Middle frontal gyrus (tissue), 1 donor: ENCODE measurements at regions not wholly inside any gene's neighbourhood (a gene's known extent, or its start where the extent isn't known, plus 50 kb on each side); places are given as distances from the start of the nearest gene placed in this dataset.
"Not testable (repeated sequence)": the region's sequence is repeated elsewhere in the genome, so short reads cannot be mapped to it uniquely, and the experiment has no call there.

Source experiments
- DNase-seq: peaks from one replicate; pipeline ENCODE4 v3.0.0-alpha.2; 2015; ENCODE audit warnings: low spot score; ENCODE audit errors: extremely low spot score

- DNase-seq: no peak
These were observed 1417.1 kb upstream of the ATXN8OS start for GRCh38 chr13:68690567-68690966.

GRCh38 chr13:68676513-68677115 lies 1431.0 kb upstream of the ATXN8OS start:
- DNase-seq: no peak

GRCh38 chr13:68675209-68675608 lies 1432.4 kb upstream of the ATXN8OS start:
- no peak for DNase-seq

GRCh38 chr13:68667863-68668262 lies 1437.7 kb upstream of the PCDH9 start:
- DNase-seq: no peak

GRCh38 chr13:68666774-68667397 lies 1436.8 kb upstream of the PCDH9 start:
- no peak for DNase-seq

- DNase-seq: no peak
These were observed 1415.7 kb upstream of the PCDH9 start for GRCh38 chr13:68645814-68646213.

- no peak for DNase-seq
These were observed 1414.5 kb upstream of the PCDH9 start for GRCh38 chr13:68644611-68645010.

GRCh38 chr13:68636784-68637183 lies 1406.6 kb upstream of the PCDH9 start:
- DNase-seq: no peak

GRCh38 chr13:68628994-68629393 lies 1398.9 kb upstream of the PCDH9 start:
- no peak for DNase-seq

- no peak for DNase-seq
These were observed 1397.2 kb upstream of the PCDH9 start for GRCh38 chr13:68627379-68627778.

GRCh38 chr13:68616600-68617222 lies 1386.6 kb upstream of the PCDH9 start:
- DNase-seq: no peak

- DNase-seq: no peak
These were observed 1379.5 kb upstream of the PCDH9 start for GRCh38 chr13:68609661-68610060.

- no peak for DNase-seq
These were observed 1378.0 kb upstream of the PCDH9 start for GRCh38 chr13:68608147-68608546.

GRCh38 chr13:68597641-68598040 lies 1367.5 kb upstream of the PCDH9 start:
- no peak for DNase-seq

GRCh38 chr13:68588623-68589022 lies 1358.5 kb upstream of the PCDH9 start:
- DNase-seq: no peak

GRCh38 chr13:68584776-68585175 lies 1354.6 kb upstream of the PCDH9 start:
- DNase-seq: no peak

GRCh38 chr13:68574053-68574452 lies 1343.9 kb upstream of the PCDH9 start:
- DNase-seq: no peak

GRCh38 chr13:68551701-68552522 lies 1321.8 kb upstream of the PCDH9 start:
- no peak for DNase-seq

- DNase-seq: no peak
These were observed 1320.2 kb upstream of the PCDH9 start for GRCh38 chr13:68550330-68550729.

- DNase-seq: no peak
These were observed 1310.1 kb upstream of the PCDH9 start for GRCh38 chr13:68540244-68540643.

GRCh38 chr13:68535329-68535728 lies 1305.2 kb upstream of the PCDH9 start:
- DNase-seq: no peak

- not testable (repeated sequence) for DNase-seq
These were observed 1297.0 kb upstream of the PCDH9 start for GRCh38 chr13:68527167-68527566.
